Activated T-helper 1 cell treated with Interleukin-2 at 50 U/mL for 16 hours (primary cell): ENCODE measurements at regions not wholly inside any gene's neighbourhood (a gene's known extent, or its start where the extent isn't known, plus 50 kb on each side); places are given as distances from the start of the nearest gene placed in this dataset.
"Not testable (repeated sequence)": the region's sequence is repeated elsewhere in the genome, so short reads cannot be mapped to it uniquely, and the experiment has no call there.

Experiments used
- DNase-seq: peaks from one replicate; pipeline ENCODE4 v3.0.0-alpha.2; 2020; ENCODE audit warnings: low read depth

GRCh38 chr4:74505355-74505978, 60.5 kb downstream of the AREG start:
- not testable (repeated sequence) for DNase-seq

GRCh38 chr4:74509363-74509762, 64.4 kb downstream of the AREG start:
- not testable (repeated sequence) for DNase-seq

GRCh38 chr4:74516303-74516702, 71.4 kb downstream of the AREG start:
- no peak for DNase-seq

- no peak for DNase-seq
Measured at GRCh38 chr4:74517996-74518395, 73.1 kb downstream of the AREG start.

- no peak for DNase-seq
Measured at GRCh38 chr4:74522251-74522991, 77.5 kb downstream of the AREG start.

GRCh38 chr4:74523096-74523495, 78.2 kb downstream of the AREG start:
- DNase-seq, result no peak

GRCh38 chr4:74524985-74525384, 80.0 kb downstream of the AREG start:
- no peak for DNase-seq

- no peak for DNase-seq
Measured at GRCh38 chr4:74527049-74527448, 82.1 kb downstream of the AREG start.

- DNase-seq, result no peak
Measured at GRCh38 chr4:74528178-74528577, 83.2 kb downstream of the AREG start.

- no peak for DNase-seq
Measured at GRCh38 chr4:74529284-74530041, 84.5 kb downstream of the AREG start.

GRCh38 chr4:74531963-74532794, 87.2 kb downstream of the AREG start:
- DNase-seq, result no peak

- no peak for DNase-seq
Measured at GRCh38 chr4:74534121-74534520, 89.2 kb downstream of the AREG start.

GRCh38 chr4:74534936-74535335, 90.0 kb downstream of the AREG start:
- no peak for DNase-seq

- DNase-seq, result no peak
Measured at GRCh38 chr4:74535512-74535911, 90.6 kb downstream of the AREG start.

- no peak for DNase-seq
Measured at GRCh38 chr4:74536557-74536956, 91.6 kb downstream of the AREG start.

- DNase-seq, result no peak
Measured at GRCh38 chr4:74537459-74537858, 92.5 kb downstream of the AREG start.

GRCh38 chr4:74539044-74539790, 94.3 kb downstream of the AREG start:
- no peak for DNase-seq

GRCh38 chr4:74540193-74540592, 95.3 kb downstream of the AREG start:
- DNase-seq, result no peak

- no peak for DNase-seq
Measured at GRCh38 chr4:74541667-74542066, 96.7 kb downstream of the AREG start.

- no peak for DNase-seq
Measured at GRCh38 chr4:74543231-74543781, 98.4 kb downstream of the AREG start.

- no peak for DNase-seq
Measured at GRCh38 chr4:74543983-74544382, 99.0 kb downstream of the AREG start.
